ENCODE measurements at regions not wholly inside any gene's neighbourhood (a gene's known extent, or its start where the extent isn't known, plus 50 kb on each side); places are given as distances from the start of the nearest gene placed in this dataset.
"Not testable (repeated sequence)": the region's sequence is repeated elsewhere in the genome, so short reads cannot be mapped to it uniquely, and the experiment has no call there.

GRCh38 chr10:22774102-22774501 is 59.7 kb upstream of the PIP4K2A start:
- H3K4me3 ChIP-seq (ENCODE audit: control insufficient read depth, low read depth, low read length), result no peak overlapping the region
- DNase-seq (ENCODE audit: low read depth), result no peak
- TF ChIP-seq CTCF (conservative IDR thresholded peaks at IDR 0.05; ENCODE audit: control insufficient read depth, insufficient read depth, low read depth, low read length), result no peak

- not testable (repeated sequence) for DNase-seq (ENCODE audit: low read depth); H3K4me3 ChIP-seq (ENCODE audit: control insufficient read depth, low read depth, low read length)
Observed at GRCh38 chr10:22771631-22772030, 57.3 kb upstream of the PIP4K2A start.

GRCh38 chr10:22770270-22770669 is 55.9 kb upstream of the PIP4K2A start:
- no peak for TF ChIP-seq CTCF (conservative IDR thresholded peaks at IDR 0.05; ENCODE audit: control insufficient read depth, insufficient read depth, low read depth, low read length)
- no peak overlapping the region for H3K4me3 ChIP-seq (ENCODE audit: control insufficient read depth, low read depth, low read length)

GRCh38 chr10:22767859-22768258 is 53.5 kb upstream of the PIP4K2A start:
- DNase-seq (ENCODE audit: low read depth), result no peak
- H3K4me3 ChIP-seq (ENCODE audit: control insufficient read depth, low read depth, low read length), result no peak overlapping the region
- TF ChIP-seq CTCF (conservative IDR thresholded peaks at IDR 0.05; ENCODE audit: control insufficient read depth, insufficient read depth, low read depth, low read length), result no peak

More at GRCh38 chr10:22770270-22770669, 55.9 kb upstream of the PIP4K2A start:
- no peak for DNase-seq (ENCODE audit: low read depth)

GRCh38 chr10:22766693-22767092 is 52.3 kb upstream of the PIP4K2A start:
- no peak for DNase-seq (ENCODE audit: low read depth)
- no peak overlapping the region for H3K4me3 ChIP-seq (ENCODE audit: control insufficient read depth, low read depth, low read length)
- no peak for TF ChIP-seq CTCF (conservative IDR thresholded peaks at IDR 0.05; ENCODE audit: control insufficient read depth, insufficient read depth, low read depth, low read length)

- TF ChIP-seq CTCF (conservative IDR thresholded peaks at IDR 0.05; ENCODE audit: control insufficient read depth, insufficient read depth, low read depth, low read length), result no peak
- no peak overlapping the region for H3K4me3 ChIP-seq (ENCODE audit: control insufficient read depth, low read depth, low read length)
- DNase-seq (ENCODE audit: low read depth), result no peak
Observed at GRCh38 chr10:22765660-22766547, 51.5 kb upstream of the PIP4K2A start.

- H3K4me3 ChIP-seq (ENCODE audit: control insufficient read depth, low read depth, low read length), result no peak overlapping the region
- no peak for TF ChIP-seq CTCF (conservative IDR thresholded peaks at IDR 0.05; ENCODE audit: control insufficient read depth, insufficient read depth, low read depth, low read length)
- DNase-seq (ENCODE audit: low read depth), result peak; percentile 6
Observed at GRCh38 chr10:22764639-22765038, 50.3 kb upstream of the PIP4K2A start.

Measured in fibroblast of mammary gland (primary cell).